ENCODE measurements at regions not wholly inside any gene's neighbourhood (a gene's known extent, or its start where the extent isn't known, plus 50 kb on each side); places are given as distances from the start of the nearest gene placed in this dataset.
"Not testable (repeated sequence)": the region's sequence is repeated elsewhere in the genome, so short reads cannot be mapped to it uniquely, and the experiment has no call there.

- DNase-seq (ENCODE audit: low read depth in 2 of 2), result no peak
Measured at GRCh38 chrY:19644889-19645638, 99.5 kb downstream of the KDM5D start.

DNA sequence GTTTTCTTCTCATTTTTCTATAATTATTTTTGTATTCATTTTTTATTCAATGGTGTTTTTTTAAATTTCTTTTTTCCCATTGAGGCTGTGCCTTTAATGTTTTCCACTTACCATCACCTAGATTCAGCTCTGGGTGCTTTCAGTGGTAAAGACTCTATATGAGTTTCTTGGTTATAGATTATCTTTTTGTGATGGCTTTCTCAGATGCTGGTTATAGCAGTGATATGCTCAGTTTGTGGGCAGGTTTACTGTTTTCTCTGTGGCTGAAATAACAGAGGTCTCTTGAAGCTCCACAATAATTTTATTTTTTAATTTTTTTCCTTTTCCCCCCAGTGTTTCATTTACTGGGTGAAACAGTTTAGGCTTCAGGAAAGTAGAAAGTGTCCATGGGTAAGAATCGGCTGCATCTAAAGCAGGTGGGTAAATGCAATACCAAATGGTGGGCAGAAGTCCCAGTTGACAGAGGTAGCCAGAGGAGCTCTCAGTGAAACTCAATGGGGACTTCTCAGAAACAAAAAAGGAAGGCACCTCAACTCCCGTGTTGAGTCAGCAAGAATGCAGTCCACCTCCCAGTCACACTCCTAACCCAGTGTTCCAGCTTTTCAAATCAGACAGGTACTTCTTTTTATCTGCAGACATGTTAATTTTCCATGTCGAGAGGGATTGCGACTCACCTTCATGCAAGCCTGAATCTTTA is 106.7 kb downstream of the KDM5D start:
- DNase-seq (ENCODE audit: low read depth in 2 of 2), result no peak

GRCh38 chrY:19628926-19629325 is 115.6 kb downstream of the KDM5D start:
- no peak for DNase-seq (ENCODE audit: low read depth in 2 of 2)

DNA sequence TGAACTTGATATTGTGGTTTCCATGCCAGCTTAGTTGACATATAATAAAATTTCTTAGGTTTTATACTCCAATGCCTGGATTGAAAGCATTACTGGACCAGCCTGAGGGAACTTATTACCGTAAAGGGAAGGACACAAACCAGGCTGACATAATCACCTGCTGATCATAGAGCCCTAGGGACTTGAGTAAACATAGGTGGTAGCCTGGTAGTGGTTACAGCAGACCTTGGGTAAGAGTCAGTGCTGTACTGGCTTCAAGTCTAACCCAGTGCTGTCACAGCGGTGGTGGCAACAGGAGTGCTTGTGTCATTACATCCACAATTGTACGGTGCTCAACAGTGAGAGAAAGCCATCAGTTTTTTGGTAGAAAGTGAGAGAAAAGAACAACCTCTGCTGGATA is 122.1 kb downstream of the KDM5D start:
- DNase-seq (ENCODE audit: low read depth in 2 of 2), result no peak

DNA sequence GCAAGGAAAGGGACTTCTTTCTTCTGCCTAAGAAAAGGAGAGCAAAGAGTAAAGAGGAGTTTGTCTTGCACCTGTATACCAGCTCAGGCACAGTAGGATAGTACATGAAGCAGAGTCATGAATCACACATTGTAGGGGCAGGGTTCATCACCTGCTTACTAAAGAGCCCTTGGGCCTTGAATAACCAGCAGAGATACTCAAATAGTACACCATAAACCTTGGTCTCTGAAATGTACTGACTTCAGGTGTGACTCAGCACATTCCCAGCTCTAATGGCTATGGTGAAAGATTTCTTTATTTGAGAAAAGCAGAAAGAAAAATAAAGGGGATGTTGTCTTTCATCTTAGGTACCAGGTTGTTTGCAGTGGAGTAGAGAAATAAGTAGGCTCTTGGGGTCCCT is 122.8 kb downstream of the KDM5D start:
- DNase-seq (ENCODE audit: low read depth in 2 of 2), result no peak

DNA sequence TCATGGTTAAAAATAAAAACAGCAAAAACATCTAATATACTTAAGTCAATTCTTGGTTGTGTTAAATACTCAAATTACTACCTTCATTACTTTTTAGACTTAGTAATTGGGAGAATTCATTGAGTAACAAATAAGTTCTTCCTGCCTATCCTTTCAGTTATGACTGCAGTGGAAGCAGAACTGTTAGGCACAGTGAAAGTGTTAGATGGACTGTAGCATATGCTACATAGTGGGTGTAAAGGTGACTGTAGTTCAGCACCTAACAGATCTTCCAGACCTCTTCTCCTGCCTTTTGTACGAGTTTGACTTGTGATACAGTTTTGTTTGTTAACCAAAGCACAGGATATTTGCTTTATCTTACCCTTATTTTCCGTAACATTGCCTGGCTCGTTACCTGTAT is 143.4 kb downstream of the KDM5D start:
- no peak for DNase-seq (ENCODE audit: low read depth in 2 of 2)

- no peak for DNase-seq (ENCODE audit: low read depth in 2 of 2)
Measured at GRCh38 chrY:19600711-19601110, 143.8 kb downstream of the KDM5D start.

- no peak for DNase-seq (ENCODE audit: low read depth in 2 of 2)
Measured at GRCh38 chrY:19590235-19590634, 154.3 kb downstream of the KDM5D start.

GRCh38 chrY:19589664-19590063 is 154.9 kb downstream of the KDM5D start:
- no peak for DNase-seq (ENCODE audit: low read depth in 2 of 2)

DNA sequence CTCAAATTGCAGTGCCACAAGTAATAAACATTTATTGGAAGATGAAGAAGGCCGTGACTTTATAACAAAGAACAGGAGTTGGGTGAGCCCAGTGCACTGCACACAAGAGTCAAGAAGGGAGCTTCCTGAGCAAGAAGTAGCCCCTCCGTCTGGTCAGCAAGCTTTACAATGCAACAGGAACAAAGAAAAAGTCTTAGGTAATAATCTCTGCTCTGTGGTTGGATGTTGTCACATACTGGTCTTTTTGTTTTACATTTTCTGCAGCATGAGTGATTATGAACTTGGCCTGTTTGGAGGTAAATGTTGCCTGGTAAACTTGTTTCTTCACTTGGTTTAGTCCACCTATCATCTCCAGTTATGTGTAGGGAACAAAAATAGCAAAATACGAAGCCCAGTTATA is 157.2 kb downstream of the KDM5D start:
- DNase-seq (ENCODE audit: low read depth in 2 of 2), result no peak

DNA sequence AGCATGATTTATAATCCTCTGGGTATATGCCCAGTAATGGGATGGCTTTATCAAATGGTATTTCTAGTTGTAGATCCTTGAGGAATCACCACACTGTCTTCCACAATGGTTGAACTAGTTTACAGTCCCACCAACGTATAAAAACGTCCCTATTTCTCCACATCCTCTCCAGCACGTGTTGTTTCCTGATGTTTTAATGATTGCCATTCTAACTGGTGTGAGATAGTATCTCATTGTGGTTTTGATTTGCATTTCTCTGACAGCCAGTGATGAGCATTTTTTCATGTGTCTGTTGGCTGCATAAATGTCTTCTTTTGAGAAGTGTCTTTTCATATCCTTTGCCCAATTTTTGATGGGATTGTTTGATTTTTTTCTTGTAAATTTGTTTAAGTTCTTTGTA is 163.5 kb downstream of the KDM5D start:
- not testable (repeated sequence) for DNase-seq (ENCODE audit: low read depth in 2 of 2)

DNA sequence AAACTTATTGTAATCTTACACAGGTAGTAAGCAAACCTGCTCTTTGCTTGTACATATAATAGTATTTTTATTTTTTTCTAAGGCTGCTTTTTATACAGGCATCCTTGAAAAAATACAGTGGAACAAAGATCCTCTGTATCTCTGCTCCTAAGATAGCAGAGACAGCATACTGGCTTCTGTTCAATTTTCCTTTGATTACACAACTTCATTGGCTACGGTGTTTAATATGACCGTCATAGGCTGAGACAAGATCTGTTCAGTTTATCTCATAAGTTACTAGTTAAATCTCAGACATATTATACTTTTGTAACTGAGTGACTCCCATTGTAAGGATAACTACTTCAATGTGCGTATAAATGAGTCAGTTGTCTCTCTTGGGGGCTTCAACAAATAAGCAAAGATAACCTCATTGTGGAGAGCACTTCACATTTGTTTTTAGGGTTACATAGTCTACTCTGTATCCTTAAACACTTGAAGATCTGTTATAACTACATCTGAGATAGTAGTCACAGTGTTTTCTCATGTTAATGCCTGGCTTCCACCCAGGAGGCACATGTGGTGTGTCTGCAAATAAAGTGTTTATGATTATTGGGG is 166.1 kb downstream of the KDM5D start:
- DNase-seq (ENCODE audit: low read depth in 2 of 2), result no peak

GRCh38 chrY:19577250-19577649 is 167.3 kb downstream of the KDM5D start:
- DNase-seq (ENCODE audit: low read depth in 2 of 2), result no peak

- DNase-seq (ENCODE audit: low read depth in 2 of 2), result no peak
Measured at GRCh38 chrY:19574939-19575338, 169.6 kb downstream of the KDM5D start.

DNA sequence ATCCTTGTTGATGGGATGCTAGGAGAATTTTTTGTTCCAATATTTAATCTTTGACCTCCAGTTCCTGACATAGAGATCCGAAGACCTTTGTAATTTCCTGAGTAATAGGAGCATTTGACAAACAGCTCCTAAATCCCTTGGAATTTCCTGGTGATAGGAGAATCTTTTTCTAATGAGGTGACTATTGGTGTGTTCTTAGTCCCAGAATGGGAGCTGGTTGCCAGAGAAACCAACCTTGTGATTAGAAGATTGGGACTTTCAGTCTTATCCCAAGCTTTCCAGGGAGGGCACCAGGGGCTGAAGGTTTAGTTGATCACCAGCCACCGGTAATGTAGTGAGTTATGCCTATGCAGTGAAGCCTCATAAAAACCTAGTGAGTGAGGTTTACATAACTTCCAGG is 170.9 kb downstream of the KDM5D start:
- DNase-seq (ENCODE audit: low read depth in 2 of 2), result no peak

DNA sequence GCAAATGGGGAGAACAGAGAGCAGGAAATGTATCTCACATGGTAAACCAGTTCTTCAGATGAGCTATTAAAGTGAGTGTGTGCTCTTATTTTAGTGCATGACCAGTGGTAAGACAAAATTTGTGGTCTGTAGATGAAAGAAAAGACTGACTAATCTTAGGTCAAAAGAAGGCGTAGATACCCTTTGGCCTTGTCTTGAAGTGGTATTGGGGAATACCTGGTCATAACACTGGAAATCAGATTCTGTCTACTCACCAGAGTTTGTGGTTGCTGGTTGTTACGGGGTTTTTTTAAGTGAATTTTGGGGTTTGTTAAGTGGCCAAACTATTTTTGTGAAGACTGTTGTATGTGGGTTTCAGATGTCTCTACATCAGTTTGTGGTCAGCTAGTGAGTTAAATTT is 173.5 kb downstream of the KDM5D start:
- no peak for DNase-seq (ENCODE audit: low read depth in 2 of 2)

- DNase-seq (ENCODE audit: low read depth in 2 of 2), result no peak
Measured at GRCh38 chrY:19567943-19568342, 176.6 kb downstream of the KDM5D start.

DNA sequence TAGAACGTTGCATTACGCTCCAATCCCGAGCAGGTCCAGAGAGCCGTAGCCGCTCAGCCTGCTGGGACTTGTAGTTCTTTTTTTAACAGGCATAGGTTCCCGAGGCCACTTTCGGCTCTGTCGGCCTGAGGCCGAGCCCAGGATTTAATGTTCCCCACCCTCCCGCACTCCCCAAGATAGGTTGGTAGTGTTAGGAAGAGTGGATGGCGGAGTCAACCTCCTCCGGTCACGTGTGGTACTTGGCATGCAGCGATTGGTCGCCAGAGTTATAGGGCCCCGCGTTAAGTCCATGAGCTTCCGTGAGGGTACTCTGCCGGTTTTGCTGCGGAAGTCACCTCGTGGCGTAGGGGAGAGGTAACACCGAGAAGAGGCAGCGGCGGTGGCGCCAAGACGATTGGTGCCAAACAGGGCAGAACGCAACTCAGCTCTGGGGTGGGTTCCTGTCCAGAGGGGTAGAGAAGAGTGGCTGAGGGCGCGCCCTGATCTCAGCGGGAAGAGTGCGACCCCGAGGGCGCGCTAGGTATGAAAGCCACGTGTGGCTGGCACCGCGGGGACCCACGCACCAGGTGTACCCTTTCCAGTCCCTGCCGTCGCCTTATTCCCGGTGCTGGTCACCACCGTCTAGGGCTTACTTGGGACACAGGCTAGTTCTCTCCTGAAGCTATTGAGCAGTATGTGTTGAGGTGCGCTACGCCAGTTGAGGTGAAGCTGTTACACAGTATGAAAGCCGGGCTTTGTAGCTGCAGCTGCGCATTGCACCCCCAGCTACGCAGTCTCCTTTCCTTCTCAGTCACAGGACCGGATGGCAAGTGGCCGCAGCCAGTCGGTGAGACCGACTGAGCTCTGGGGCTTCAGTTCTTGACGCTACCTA is 177.2 kb downstream of the KDM5D start:
- DNase-seq (ENCODE audit: low read depth in 2 of 2), result peak; percentile 59 to 68

- DNase-seq (ENCODE audit: low read depth in 2 of 2), result no peak
Measured at GRCh38 chrY:19559161-19559560, 185.4 kb downstream of the KDM5D start.

DNA sequence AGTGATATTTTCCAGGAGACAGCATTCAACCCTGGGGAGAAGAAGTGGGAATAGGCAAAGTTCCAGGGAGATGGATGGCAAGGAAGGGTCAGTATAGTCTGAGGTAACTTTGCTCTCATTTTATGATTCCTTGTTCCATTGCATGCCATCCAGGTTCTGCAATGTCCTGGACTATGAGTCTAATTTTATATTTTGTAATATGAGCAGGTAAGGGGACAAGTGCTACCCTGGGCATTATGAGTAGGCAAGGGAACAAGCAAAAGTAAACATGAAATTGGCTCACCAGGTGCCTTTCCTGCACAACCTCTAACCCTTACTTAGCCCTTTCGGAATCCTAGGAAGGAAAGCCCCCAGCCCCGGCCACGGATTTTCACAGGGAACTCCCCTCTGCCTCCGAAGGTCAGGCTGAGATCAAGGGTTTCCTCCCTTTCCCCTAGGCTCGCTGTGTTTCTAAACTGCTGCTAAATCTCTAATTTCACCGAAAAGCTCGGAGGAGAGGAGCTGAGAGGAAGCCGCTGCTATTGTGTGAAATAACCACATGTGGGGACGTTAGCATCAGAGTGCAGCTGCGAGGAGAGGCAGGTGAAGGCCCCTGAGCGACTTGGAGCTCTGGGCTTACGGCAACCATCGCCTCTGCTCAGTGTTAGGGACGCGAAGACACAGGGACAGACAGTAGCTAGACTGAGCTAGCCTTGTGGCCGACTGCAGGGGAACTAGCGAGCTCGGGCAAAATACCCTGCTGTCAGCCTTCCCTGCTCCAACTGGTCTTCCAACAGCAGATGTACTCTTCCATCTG is 194.7 kb downstream of the KDM5D start:
- no peak for DNase-seq (ENCODE audit: low read depth in 2 of 2)

Data from stimulated activated CD4-positive, alpha-beta T cell treated with anti-CD3 and anti-CD28 coated beads, Interleukin-12 subunit alpha, Interleukin-12 subunit beta, amount 100 ng/mL, for 24 hours (primary cell).